H1 (cell line): ENCODE measurements at regions not wholly inside any gene's neighbourhood (a gene's known extent, or its start where the extent isn't known, plus 50 kb on each side); places are given as distances from the start of the nearest gene placed in this dataset.

Experiments used
- CTCF ChIA-PET: fragments of 300-600 bp; sonication (Branson Sonifier 250); formaldehyde crosslinking; loops from one replicate; lab custom pipeline; 2021; ENCODE audit not compliant: partially characterized antibody; lab: Charles Lee
- POLR2A ChIA-PET: fragments of 300-600 bp; sonication (Branson Sonifier 250); formaldehyde crosslinking; loops from one replicate; lab custom pipeline; 2021; ENCODE audit warnings: inconsistent platforms; ENCODE audit not compliant: partially characterized antibody; lab: Charles Lee
- DNase-seq, 2 experiments: peaks; one replicate each; pipeline versions ENCODE4 v3.0.0 to v3.0.0-alpha.2; 2010 to 2022; ENCODE audit warnings: low spot score in 2 of 2, low read depth in 1 of 2, mixed read lengths in 1 of 2
- FAIRE-seq: peaks from 2 replicates; lab custom pipeline; 2011; peaks lifted over from hg19 to GRCh38; lab: Jason Lieb, UNC
- H2AFZ ChIP-seq: 2 replicates; pipeline ENCODE4 v1.8.1; 2012; ENCODE audit warnings: low read length, inconsistent platforms
- H2AK5ac ChIP-seq: 2 replicates; pipeline ENCODE4 v1.6.1; 2013; ENCODE audit warnings: low read depth, low read length
- H2BK120ac ChIP-seq: replicated peaks from 2 replicates; pipeline ENCODE3; 2013; ENCODE audit warnings: low read depth, low read length, inconsistent platforms
- H2BK12ac ChIP-seq: 2 replicates; pipeline ENCODE4 v1.6.1; 2013; ENCODE audit warnings: low read depth, low read length
- H2BK15ac ChIP-seq: 2 replicates; pipeline ENCODE4 v1.6.1; 2013; ENCODE audit warnings: low read length
- H2BK20ac ChIP-seq: 2 replicates; pipeline ENCODE4 v1.6.1; 2013; ENCODE audit warnings: low read length
- H2BK5ac ChIP-seq: 2 replicates; pipeline ENCODE4 v1.6.1; 2013; ENCODE audit warnings: low read depth, low read length
- H3K14ac ChIP-seq: 2 replicates; pipeline ENCODE4 v1.6.1; 2013; ENCODE audit warnings: inconsistent platforms; ENCODE audit not compliant: insufficient read length
- H3K18ac ChIP-seq: 2 replicates; pipeline ENCODE4 v1.6.1; 2013; ENCODE audit warnings: low read length; ENCODE audit errors: extremely low read depth
- H3K23ac ChIP-seq: 2 replicates; pipeline ENCODE4 v1.6.1; 2013; ENCODE audit warnings: inconsistent platforms; ENCODE audit not compliant: insufficient read length
- H3K23me2 ChIP-seq: 2 replicates; pipeline ENCODE4 v1.6.1; 2013; ENCODE audit warnings: low read depth, low read length
- H3K27ac ChIP-seq: 2 replicates; pipeline ENCODE4 v1.6.1; 2011; ENCODE audit warnings: low read depth, low read length, inconsistent platforms
- H3K27me3 ChIP-seq, 4 experiments: replicated peaks in 1 of 4; 1 replicate in 1 of 4; 2 replicates in 3 of 4; pipeline versions ENCODE4 v1.6.1 to v1.8.1; 2011 to 2013; ENCODE audit warnings: low read length in 3 of 4, mild to moderate bottlenecking in 3 of 4, inconsistent platforms in 2 of 4, mixed read lengths in 2 of 4, moderate library complexity in 1 of 4; ENCODE audit not compliant: control insufficient read depth in 3 of 4, insufficient read depth in 3 of 4; ENCODE audit errors: extremely low read depth in 1 of 4
- H3K36me3 ChIP-seq, 4 experiments: 2 replicates each; pipeline versions ENCODE4 v1.6.1 to v1.8.1; 2011 to 2013; ENCODE audit warnings: mild to moderate bottlenecking in 4 of 4, low read length in 3 of 4, moderate library complexity in 2 of 4, control low read depth in 1 of 4, inconsistent platforms in 1 of 4; ENCODE audit not compliant: insufficient read depth in 4 of 4, control insufficient read depth in 2 of 4
- H3K4ac ChIP-seq: replicated peaks from 2 replicates; pipeline ENCODE3; 2013; ENCODE audit warnings: low read length, low read depth, mixed read lengths, inconsistent platforms; ENCODE audit not compliant: insufficient read length
- H3K4me1 ChIP-seq, 4 experiments: replicated peaks in 1 of 4; 1 replicate in 1 of 4; 2 replicates in 3 of 4; pipeline versions ENCODE4 v1.6.1 to v1.8.1; 2011 to 2013; ENCODE audit warnings: low read length in 3 of 4, inconsistent platforms in 2 of 4, mixed read lengths in 1 of 4; ENCODE audit not compliant: insufficient read depth in 4 of 4, control insufficient read depth in 3 of 4
- H3K4me2 ChIP-seq, 2 experiments: 2 replicates each; pipeline versions ENCODE4 v1.6.1 to v1.8.1; 2011 to 2013; ENCODE audit warnings: low read depth in 2 of 2, low read length in 2 of 2, control low read depth in 1 of 2, inconsistent platforms in 1 of 2, mild to moderate bottlenecking in 1 of 2; ENCODE audit not compliant: insufficient read depth in 1 of 2
- H3K4me3 ChIP-seq, 4 experiments: fragments of 200-600, 300-600 bp in 1 of 4; sonication (generic), shearing (Covaris generic), sonication (Bioruptor Twin) in 1 of 4; 2 replicates each; pipeline versions ENCODE4 v1.5.1 to v1.8.1; 2011 to 2016; ENCODE audit warnings: low read length in 4 of 4, low read depth in 3 of 4, control low read depth in 2 of 4, inconsistent platforms in 2 of 4, mild to moderate bottlenecking in 2 of 4, mixed read lengths in 1 of 4, moderate library complexity in 1 of 4; ENCODE audit not compliant: insufficient read depth in 2 of 4; ENCODE audit errors: extremely low read depth in 1 of 4
- H3K56ac ChIP-seq: replicated peaks from 2 replicates; pipeline ENCODE3; 2013; ENCODE audit warnings: low read depth, mild to moderate bottlenecking, mixed read lengths, low read length, inconsistent platforms; ENCODE audit not compliant: insufficient read length
- H3K79me1 ChIP-seq: 2 replicates; pipeline ENCODE4 v1.6.1; 2013; ENCODE audit warnings: low read depth, low read length, control low read depth
- H3K79me2 ChIP-seq, 2 experiments: 2 replicates each; pipeline versions ENCODE4 v1.6.1 to v1.8.1; 2012 to 2013; ENCODE audit warnings: low read length in 2 of 2, mild to moderate bottlenecking in 2 of 2, inconsistent platforms in 1 of 2; ENCODE audit not compliant: insufficient read depth in 2 of 2, control insufficient read depth in 1 of 2
- H3K9ac ChIP-seq, 4 experiments: replicated peaks in 1 of 4; 1 replicate in 1 of 4; 2 replicates in 3 of 4; pipeline versions ENCODE4 v1.6.1 to v1.8.1; 2011 to 2013; ENCODE audit warnings: low read depth in 3 of 4, low read length in 3 of 4, control low read depth in 2 of 4, mild to moderate bottlenecking in 2 of 4, moderate library complexity in 2 of 4, inconsistent platforms in 1 of 4; ENCODE audit errors: extremely low read depth in 1 of 4
- H3K9me3 ChIP-seq, 2 experiments: 2 replicates each; pipeline versions ENCODE4 v1.6.1 to v1.8.1; 2012 to 2013; ENCODE audit warnings: mild to moderate bottlenecking in 2 of 2, moderate library complexity in 2 of 2, control low read depth in 1 of 2, inconsistent platforms in 1 of 2, low read depth in 1 of 2, low read length in 1 of 2, mixed read lengths in 1 of 2; ENCODE audit not compliant: insufficient read depth in 2 of 2
- H4K20me1 ChIP-seq, 2 experiments: replicated peaks in 1 of 2; 2 replicates each; pipeline versions ENCODE3 to v1.8.1; 2011 to 2013; ENCODE audit warnings: inconsistent platforms in 2 of 2, low read length in 2 of 2, mild to moderate bottlenecking in 1 of 2; ENCODE audit not compliant: insufficient read depth in 2 of 2, control insufficient read depth in 1 of 2
- H4K5ac ChIP-seq: 2 replicates; pipeline ENCODE4 v1.6.1; 2013; ENCODE audit warnings: low read length, low read depth, mixed read lengths, inconsistent platforms; ENCODE audit not compliant: insufficient read length
- H4K8ac ChIP-seq: 2 replicates; pipeline ENCODE4 v1.8.0; 2013; ENCODE audit warnings: mild to moderate bottlenecking, moderate library complexity, low read length, inconsistent platforms; ENCODE audit not compliant: insufficient read depth; ENCODE audit errors: extremely low read depth
- H4K91ac ChIP-seq: replicated peaks from 2 replicates; pipeline ENCODE3; 2013; ENCODE audit warnings: low read length, mixed read lengths, inconsistent platforms; ENCODE audit not compliant: insufficient read length
- SP4 ChIP-seq: IDR thresholded peaks from 2 replicates; pipeline ENCODE4 v1.6.1; 2012; ENCODE audit warnings: low read length, inconsistent platforms
- SUZ12 ChIP-seq: fragments of 200-600 bp; sonication (generic); IDR thresholded peaks from 2 replicates; pipeline ENCODE4 v1.6.1; 2012; ENCODE audit warnings: mild to moderate bottlenecking, inconsistent platforms, low read length, moderate library complexity, mixed read lengths
- WGBS, 2 experiments: shearing (Covaris generic) in 1 of 2; methylation state at CpG; one replicate each; pipeline versions ENCODE4 v1.1.6 to v1.1.7; 2013 to 2015; ENCODE audit warnings: low lambda C conversion rate in 2 of 2, mixed read lengths in 2 of 2, inconsistent platforms in 1 of 2, low coverage in 1 of 2, missing lambda C conversion rate in 1 of 2; ENCODE audit not compliant: insufficient replicate concordance in 2 of 2, insufficient coverage in 1 of 2, insufficient read length in 1 of 2; ENCODE audit errors: extremely low coverage in 1 of 2, missing lambda C conversion rate in 1 of 2; 5-methylcytosine and 5-hydroxymethylcytosine counted together

- Histone ChIP-seq H3K79me1 (no peaks in the 10 kb centered on the region), H3K18ac (no peak overlapping the region), H2BK5ac (no peak overlapping the region), H3K79me2 (no peaks in the 10 kb centered on the region), H3K4me3 (no peak overlapping the region), H2BK15ac (no peak overlapping the region), H4K8ac (no peak overlapping the region), H2BK12ac (no peak overlapping the region), H4K20me1 (no peaks in the 10 kb centered on the region), H3K4ac (no peak overlapping the region), H3K14ac (no peak overlapping the region), H3K4me1 (no peaks in the 10 kb centered on the region), H3K9ac (no peak overlapping the region), H2AK5ac (no peak overlapping the region), H3K23ac (no peak overlapping the region), H3K27ac (no peak overlapping the region), H2AFZ (no peak overlapping the region), H3K27me3 (peaks cover 0 to 1% (median 0%) of the 10 kb centered on the region in 4 experiments; a peak in 1 of 7 replicates), H4K91ac (no peak overlapping the region), H3K36me3 (no peaks in the 10 kb centered on the region), H3K56ac (no peak overlapping the region), H3K9me3 (no peaks in the 10 kb centered on the region), H2BK20ac (no peak overlapping the region), H3K23me2 (no peaks in the 10 kb centered on the region), H4K5ac (no peak overlapping the region), H3K4me2 (no peak overlapping the region), H2BK120ac (no peak overlapping the region)
- FAIRE-seq, result no peak
- ChIA-PET CTCF (no interaction called here), POLR2A (no interaction called here)
- no peak for DNase-seq
- 93% methylated on average over 3 of the region's 3 CpGs; no CpG with 5 or more reads in 1 of the 2 experiments for WGBS, 2 experiments
- TF ChIP-seq SP4 (no peak), SUZ12 (no peak)
Observed at GRCh38 chr3:148235566-148235965, 462.1 kb upstream of the AGTR1 start.
